Rectal smooth muscle tissue (tissue), 1 donor: ENCODE measurements at regions not wholly inside any gene's neighbourhood (a gene's known extent, or its start where the extent isn't known, plus 50 kb on each side); places are given as distances from the start of the nearest gene placed in this dataset.

Experiments used
- H3K27ac ChIP-seq: one replicate; pipeline ENCODE4 v1.7.0; 2013; ENCODE audit warnings: low read depth, low read length, inconsistent platforms
- H3K27me3 ChIP-seq: one replicate; pipeline ENCODE4 v1.7.0; 2013; ENCODE audit warnings: low read length; ENCODE audit not compliant: control insufficient read depth, insufficient read depth
- H3K36me3 ChIP-seq: one replicate; pipeline ENCODE4 v1.7.0; 2013; ENCODE audit warnings: low read length; ENCODE audit not compliant: control insufficient read depth, insufficient read depth
- H3K4me1 ChIP-seq: one replicate; pipeline ENCODE4 v1.7.0; 2013; ENCODE audit warnings: low read length; ENCODE audit not compliant: control insufficient read depth, insufficient read depth
- H3K4me3 ChIP-seq: one replicate; pipeline ENCODE4 v1.7.0; 2013; ENCODE audit warnings: low read length
- H3K9ac ChIP-seq: one replicate; pipeline ENCODE4 v1.7.0; 2013; ENCODE audit warnings: low read length

- no peak overlapping the region for H3K27ac ChIP-seq
- no peaks in the 10 kb centered on the region for H3K4me1 ChIP-seq
- H3K36me3 ChIP-seq: no peaks in the 10 kb centered on the region
- no peak overlapping the region for H3K4me3 ChIP-seq
- H3K9ac ChIP-seq: no peak overlapping the region
- no peaks in the 10 kb centered on the region for H3K27me3 ChIP-seq
Observed at GRCh38 chr12:78584695-78585094, 279.9 kb upstream of the SYT1 start.

- Histone ChIP-seq H3K4me3 (no peak overlapping the region), H3K36me3 (no peaks in the 10 kb centered on the region), H3K4me1 (no peaks in the 10 kb centered on the region), H3K9ac (no peak overlapping the region), H3K27me3 (no peaks in the 10 kb centered on the region), H3K27ac (no peak overlapping the region)
Observed at GRCh38 chr12:78585132-78585531, 279.4 kb upstream of the SYT1 start.

- Histone ChIP-seq H3K4me3 (no peak overlapping the region), H3K4me1 (no peaks in the 10 kb centered on the region), H3K27me3 (no peaks in the 10 kb centered on the region), H3K9ac (no peak overlapping the region), H3K36me3 (no peaks in the 10 kb centered on the region), H3K27ac (no peak overlapping the region)
Observed at GRCh38 chr12:78586790-78587189, 277.8 kb upstream of the SYT1 start.

- Histone ChIP-seq H3K27me3 (no peaks in the 10 kb centered on the region), H3K27ac (no peak overlapping the region), H3K9ac (no peak overlapping the region), H3K4me1 (no peaks in the 10 kb centered on the region), H3K36me3 (no peaks in the 10 kb centered on the region), H3K4me3 (no peak overlapping the region)
Observed at GRCh38 chr12:78599366-78599765, 265.2 kb upstream of the SYT1 start.

GRCh38 chr12:78600541-78600940, 264.0 kb upstream of the SYT1 start:
- H3K27ac ChIP-seq: no peak overlapping the region

GRCh38 chr12:78611504-78611903, 253.1 kb upstream of the SYT1 start:
- Histone ChIP-seq H3K27me3 (no peaks in the 10 kb centered on the region), H3K27ac (no peak overlapping the region), H3K4me1 (no peaks in the 10 kb centered on the region), H3K36me3 (no peaks in the 10 kb centered on the region), H3K4me3 (no peak overlapping the region), H3K9ac (no peak overlapping the region)

More at GRCh38 chr12:78600541-78600940, 264.0 kb upstream of the SYT1 start:
- Histone ChIP-seq H3K4me1 (no peaks in the 10 kb centered on the region), H3K9ac (no peak overlapping the region), H3K4me3 (no peak overlapping the region), H3K27me3 (no peaks in the 10 kb centered on the region), H3K36me3 (no peaks in the 10 kb centered on the region)

- Histone ChIP-seq H3K9ac (no peak overlapping the region), H3K4me1 (no peaks in the 10 kb centered on the region), H3K27me3 (no peaks in the 10 kb centered on the region), H3K36me3 (no peaks in the 10 kb centered on the region), H3K27ac (no peak overlapping the region), H3K4me3 (no peak overlapping the region)
Observed at GRCh38 chr12:78612190-78612589, 252.4 kb upstream of the SYT1 start.

GRCh38 chr12:78617683-78618082, 246.9 kb upstream of the SYT1 start:
- Histone ChIP-seq H3K36me3 (no peaks in the 10 kb centered on the region), H3K9ac (no peak overlapping the region), H3K27ac (no peak overlapping the region), H3K27me3 (no peaks in the 10 kb centered on the region), H3K4me1 (no peaks in the 10 kb centered on the region), H3K4me3 (no peak overlapping the region)

- Histone ChIP-seq H3K27me3 (no peaks in the 10 kb centered on the region), H3K4me1 (no peaks in the 10 kb centered on the region), H3K36me3 (no peaks in the 10 kb centered on the region), H3K9ac (no peak overlapping the region), H3K4me3 (no peak overlapping the region), H3K27ac (no peak overlapping the region)
Observed at GRCh38 chr12:78622529-78623195, 241.9 kb upstream of the SYT1 start.

GRCh38 chr12:78628491-78629100, 236.0 kb upstream of the SYT1 start:
- no peak overlapping the region for H3K4me3 ChIP-seq
- H3K27ac ChIP-seq: no peak overlapping the region
- H3K36me3 ChIP-seq: no peaks in the 10 kb centered on the region
- H3K27me3 ChIP-seq: no peaks in the 10 kb centered on the region
- no peak overlapping the region for H3K9ac ChIP-seq
- no peaks in the 10 kb centered on the region for H3K4me1 ChIP-seq

- Histone ChIP-seq H3K4me1 (no peaks in the 10 kb centered on the region), H3K27me3 (no peaks in the 10 kb centered on the region), H3K27ac (no peak overlapping the region), H3K36me3 (no peaks in the 10 kb centered on the region), H3K4me3 (no peak overlapping the region), H3K9ac (no peak overlapping the region)
Observed at GRCh38 chr12:78636231-78636855, 228.2 kb upstream of the SYT1 start.

GRCh38 chr12:78641837-78642423, 222.6 kb upstream of the SYT1 start:
- Histone ChIP-seq H3K36me3 (no peaks in the 10 kb centered on the region), H3K27ac (no peak overlapping the region), H3K9ac (no peak overlapping the region), H3K27me3 (no peaks in the 10 kb centered on the region), H3K4me1 (no peaks in the 10 kb centered on the region), H3K4me3 (no peak overlapping the region)
